ENCODE measurements at regions not wholly inside any gene's neighbourhood (a gene's known extent, or its start where the extent isn't known, plus 50 kb on each side); places are given as distances from the start of the nearest gene placed in this dataset.
"Not testable (repeated sequence)": the region's sequence is repeated elsewhere in the genome, so short reads cannot be mapped to it uniquely, and the experiment has no call there.

- no peak for DNase-seq
Measured at GRCh38 chr7:79709574-79710409, 256.3 kb upstream of the MAGI2 start.

GRCh38 chr7:79702116-79702515, 248.6 kb upstream of the MAGI2 start:
- no peak for DNase-seq

GRCh38 chr7:79692015-79692414, 238.5 kb upstream of the MAGI2 start:
- DNase-seq: no peak

GRCh38 chr7:79691074-79691473, 237.6 kb upstream of the MAGI2 start:
- no peak for DNase-seq

GRCh38 chr7:79684384-79684783, 230.9 kb upstream of the MAGI2 start:
- DNase-seq: no peak

GRCh38 chr7:79683916-79684315, 230.4 kb upstream of the MAGI2 start:
- DNase-seq: no peak

- DNase-seq: no peak
Measured at GRCh38 chr7:79683185-79683890, 229.9 kb upstream of the MAGI2 start.

GRCh38 chr7:79681454-79681853, 228.0 kb upstream of the MAGI2 start:
- DNase-seq: no peak

GRCh38 chr7:79673969-79674368, 220.5 kb upstream of the MAGI2 start:
- no peak for DNase-seq

- DNase-seq: no peak
Measured at GRCh38 chr7:79673421-79673820, 220.0 kb upstream of the MAGI2 start.

GRCh38 chr7:79668292-79668691, 214.8 kb upstream of the MAGI2 start:
- no peak for DNase-seq

GRCh38 chr7:79666472-79666871, 213.0 kb upstream of the MAGI2 start:
- DNase-seq: no peak

GRCh38 chr7:79664884-79665676, 211.6 kb upstream of the MAGI2 start:
- DNase-seq: no peak

- DNase-seq: no peak
Measured at GRCh38 chr7:79658304-79658703, 204.8 kb upstream of the MAGI2 start.

GRCh38 chr7:79653136-79653631, 199.7 kb upstream of the MAGI2 start:
- no peak for DNase-seq

GRCh38 chr7:79652619-79653018, 199.2 kb upstream of the MAGI2 start:
- DNase-seq: no peak

GRCh38 chr7:79647711-79648110, 194.2 kb upstream of the MAGI2 start:
- no peak for DNase-seq

GRCh38 chr7:79646278-79646677, 192.8 kb upstream of the MAGI2 start:
- no peak for DNase-seq

GRCh38 chr7:79636849-79637248, 183.4 kb upstream of the MAGI2 start:
- DNase-seq: no peak

- not testable (repeated sequence) for DNase-seq
Measured at GRCh38 chr7:79625921-79626320, 172.5 kb upstream of the MAGI2 start.

- no peak for DNase-seq
Measured at GRCh38 chr7:79624336-79624735, 170.9 kb upstream of the MAGI2 start.

- DNase-seq: no peak
Measured at GRCh38 chr7:79622781-79623180, 169.3 kb upstream of the MAGI2 start.

GRCh38 chr7:79620291-79620690, 166.8 kb upstream of the MAGI2 start:
- DNase-seq: no peak
